GM12892 (cell line): ENCODE measurements at regions not wholly inside any gene's neighbourhood (a gene's known extent, or its start where the extent isn't known, plus 50 kb on each side); places are given as distances from the start of the nearest gene placed in this dataset.

Experiments
- POLR2A ChIP-seq: IDR thresholded peaks from 2 replicates; pipeline ENCODE4 v1.6.1; 2011; ENCODE audit warnings: low read depth, low read length, control low read depth
- POLR2AphosphoS5 ChIP-seq: IDR thresholded peaks from 2 replicates; pipeline ENCODE4 v1.6.1; 2011; ENCODE audit warnings: low read depth, low read length, control low read depth

DNA sequence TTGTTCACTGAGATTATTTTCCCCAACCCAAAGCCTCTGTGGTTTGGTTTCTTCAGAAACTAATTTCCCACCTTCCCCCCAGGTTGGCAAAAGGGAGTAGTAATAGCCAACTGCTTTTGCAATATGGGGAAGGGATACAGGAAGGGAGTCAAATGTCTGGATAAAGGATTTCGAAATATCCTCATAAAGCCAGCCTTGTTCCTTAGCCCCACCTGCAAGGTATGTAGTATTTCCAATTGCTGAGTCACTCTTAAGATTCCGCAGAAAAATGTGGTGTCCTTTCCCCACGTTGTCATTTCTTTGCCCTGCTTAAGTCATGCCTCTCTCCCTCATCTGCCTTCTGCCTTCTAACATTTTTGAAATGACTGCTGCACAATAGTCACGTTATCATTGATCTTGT is 138.8 kb upstream of the DCAF8L1 start:
- TF ChIP-seq POLR2A (no peak), POLR2AphosphoS5 (no peak)
